WTC11 (cell line): ENCODE measurements at regions not wholly inside any gene's neighbourhood (a gene's known extent, or its start where the extent isn't known, plus 50 kb on each side); places are given as distances from the start of the nearest gene placed in this dataset.

ENCODE experiments used
- SP1 ChIP-seq: sonication (generic); formaldehyde crosslinking; conservative IDR thresholded peaks from 2 replicates; pipeline ENCODE4 v1.8.1; 2022; ENCODE audit warnings: missing genetic modification reagents
- TF ChIP-seq, protein P1 (sequence below): sonication (generic); formaldehyde crosslinking; IDR thresholded peaks from 2 replicates; pipeline ENCODE4 v1.8.1; 2022; ENCODE audit warnings: low read depth, missing genetic modification reagents, borderline replicate concordance

- TF ChIP-seq, protein P1, sequence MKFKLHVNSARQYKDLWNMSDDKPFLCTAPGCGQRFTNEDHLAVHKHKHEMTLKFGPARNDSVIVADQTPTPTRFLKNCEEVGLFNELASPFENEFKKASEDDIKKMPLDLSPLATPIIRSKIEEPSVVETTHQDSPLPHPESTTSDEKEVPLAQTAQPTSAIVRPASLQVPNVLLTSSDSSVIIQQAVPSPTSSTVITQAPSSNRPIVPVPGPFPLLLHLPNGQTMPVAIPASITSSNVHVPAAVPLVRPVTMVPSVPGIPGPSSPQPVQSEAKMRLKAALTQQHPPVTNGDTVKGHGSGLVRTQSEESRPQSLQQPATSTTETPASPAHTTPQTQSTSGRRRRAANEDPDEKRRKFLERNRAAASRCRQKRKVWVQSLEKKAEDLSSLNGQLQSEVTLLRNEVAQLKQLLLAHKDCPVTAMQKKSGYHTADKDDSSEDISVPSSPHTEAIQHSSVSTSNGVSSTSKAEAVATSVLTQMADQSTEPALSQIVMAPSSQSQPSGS (CRISPR knock-in tag): no peak
- TF ChIP-seq SP1 (CRISPR knock-in tag): no peak
These were observed 160.2 kb downstream of the MRPL14 start for GRCh38 chr6:43966853-43967718.
